CD14-positive monocyte (primary cell): ENCODE measurements at regions not wholly inside any gene's neighbourhood (a gene's known extent, or its start where the extent isn't known, plus 50 kb on each side); places are given as distances from the start of the nearest gene placed in this dataset.

Experiments
- DNase-seq, 3 donors: peaks; one replicate each; pipeline ENCODE4 v3.0.0-alpha.2; 2011 to 2022
- H2AFZ ChIP-seq: 2 replicates; pipeline ENCODE4 v1.6.0; 2012; ENCODE audit warnings: mild to moderate bottlenecking, low read depth, low read length, inconsistent platforms; ENCODE audit not compliant: insufficient read depth, poor library complexity, severe bottlenecking
- H3K27ac ChIP-seq, 2 donors: 1 replicate in 1 of 2; 2 replicates in 1 of 2; pipeline ENCODE4 v1.5.1; 2012 to 2013; ENCODE audit warnings: low read length in 2 of 2, control low read depth in 1 of 2, inconsistent platforms in 1 of 2, low read depth in 1 of 2, mild to moderate bottlenecking in 1 of 2
- H3K27me3 ChIP-seq, 2 donors: one replicate each; pipeline versions ENCODE4 v1.6.0 to v1.6.1; 2011 to 2013; ENCODE audit warnings: low read length in 2 of 2; ENCODE audit not compliant: control insufficient read depth in 2 of 2, insufficient read depth in 2 of 2
- H3K36me3 ChIP-seq, 2 donors: replicated peaks in 1 of 2; 1 replicate in 1 of 2; 2 replicates in 1 of 2; pipeline versions ENCODE4 v1.5.1 to v1.6.1; 2012 to 2013; ENCODE audit warnings: low read length in 2 of 2, control low read depth in 1 of 2, inconsistent platforms in 1 of 2, mild to moderate bottlenecking in 1 of 2; ENCODE audit not compliant: insufficient read depth in 2 of 2, control insufficient read depth in 1 of 2
- H3K4me1 ChIP-seq, 2 donors: 1 replicate in 1 of 2; 2 replicates in 1 of 2; pipeline versions ENCODE4 v1.5.1 to v1.6.1; 2012 to 2013; ENCODE audit warnings: low read length in 2 of 2, control low read depth in 1 of 2, inconsistent platforms in 1 of 2, mild to moderate bottlenecking in 1 of 2, moderate library complexity in 1 of 2; ENCODE audit not compliant: insufficient read depth in 2 of 2, control insufficient read depth in 1 of 2
- H3K4me2 ChIP-seq: replicated peaks from 2 replicates; pipeline ENCODE3; 2012; ENCODE audit warnings: low read length, moderate library complexity, mild to moderate bottlenecking; ENCODE audit not compliant: poor library complexity, severe bottlenecking; ENCODE audit errors: extremely low read depth
- H3K4me3 ChIP-seq, 3 experiments: fragments of 200-600 bp in 1 of 3; sonication (generic) in 1 of 3; replicated peaks in 1 of 3; 1 replicate in 2 of 3; 2 replicates in 1 of 3; pipeline ENCODE4 v1.5.1; 2011 to 2013; ENCODE audit warnings: low read length in 3 of 3, mild to moderate bottlenecking in 3 of 3, control low read depth in 2 of 3, low read depth in 2 of 3, inconsistent platforms in 1 of 3, moderate library complexity in 1 of 3
- H3K79me2 ChIP-seq: 2 replicates; pipeline ENCODE4 v1.6.0; 2012; ENCODE audit warnings: mild to moderate bottlenecking, control low read depth, inconsistent platforms, low read length, moderate library complexity; ENCODE audit not compliant: insufficient read depth
- H3K9ac ChIP-seq: 2 replicates; pipeline ENCODE4 v1.6.0; 2017; ENCODE audit warnings: low read length, mild to moderate bottlenecking; ENCODE audit not compliant: insufficient read depth, poor library complexity, severe bottlenecking
- H3K9me3 ChIP-seq, 2 donors: replicated peaks in 1 of 2; 1 replicate in 1 of 2; 2 replicates in 1 of 2; pipeline versions ENCODE4 v1.5.1 to v1.6.1; 2012 to 2013; ENCODE audit warnings: low read length in 2 of 2, control low read depth in 1 of 2; ENCODE audit not compliant: control insufficient read depth in 1 of 2, insufficient read depth in 1 of 2
- H4K20me1 ChIP-seq: 2 replicates; pipeline ENCODE4 v1.6.0; 2012; ENCODE audit warnings: mild to moderate bottlenecking, low read length, control low read depth, moderate library complexity; ENCODE audit not compliant: insufficient read depth
- H3K27ac Mint-ChIP-seq, 7 donors: one replicate each; pipeline ENCODE4 v1.8.0; 2020; ENCODE audit warnings: mild to moderate bottlenecking in 7 of 7, mixed read lengths in 7 of 7, moderate library complexity in 6 of 7, inconsistent platforms in 2 of 7
- H3K27me3 Mint-ChIP-seq, 3 donors: one replicate each; pipeline ENCODE4 v1.8.0; 2021 to 2022; ENCODE audit warnings: low read depth in 3 of 3, mild to moderate bottlenecking in 3 of 3, mixed read lengths in 3 of 3, moderate library complexity in 3 of 3, inconsistent platforms in 1 of 3
- H3K36me3 Mint-ChIP-seq, 2 donors: one replicate each; pipeline ENCODE4 v1.8.0; 2020; ENCODE audit warnings: mixed read lengths in 2 of 2, inconsistent platforms in 1 of 2, mild to moderate bottlenecking in 1 of 2
- H3K4me1 Mint-ChIP-seq: one replicate; pipeline ENCODE4 v1.8.0; 2020; ENCODE audit warnings: mild to moderate bottlenecking, mixed read lengths
- H3K4me3 Mint-ChIP-seq, 2 donors: one replicate each; pipeline ENCODE4 v1.8.0; 2020; ENCODE audit warnings: mild to moderate bottlenecking in 2 of 2, mixed read lengths in 2 of 2, moderate library complexity in 1 of 2
- H3K9me3 Mint-ChIP-seq, 7 donors: one replicate each; pipeline ENCODE4 v1.8.0; 2020 to 2022; ENCODE audit warnings: mixed read lengths in 7 of 7, mild to moderate bottlenecking in 6 of 7, moderate library complexity in 6 of 7, inconsistent platforms in 2 of 7
- WGBS: methylation state at CpG from one replicate; pipeline ENCODE4 v1.1.5; 2013; ENCODE audit warnings: missing lambda C conversion rate; ENCODE audit not compliant: insufficient coverage; 5-methylcytosine and 5-hydroxymethylcytosine counted together
- intact Hi-C, 2 donors: fragments of 100-400 bp; cut with micrococcal nuclease; formaldehyde crosslinking; loops; one replicate each; pipeline versions ENCODE4 v1.15.0 to v1.15.1; 2023
- TF ChIP-seq, protein P1 (sequence below): fragments of 200-600 bp; IDR thresholded peaks from one replicate; pipeline ENCODE4 v1.8.0; 2022; ENCODE audit warnings: antibody characterized with exemption, mild to moderate bottlenecking

DNA sequence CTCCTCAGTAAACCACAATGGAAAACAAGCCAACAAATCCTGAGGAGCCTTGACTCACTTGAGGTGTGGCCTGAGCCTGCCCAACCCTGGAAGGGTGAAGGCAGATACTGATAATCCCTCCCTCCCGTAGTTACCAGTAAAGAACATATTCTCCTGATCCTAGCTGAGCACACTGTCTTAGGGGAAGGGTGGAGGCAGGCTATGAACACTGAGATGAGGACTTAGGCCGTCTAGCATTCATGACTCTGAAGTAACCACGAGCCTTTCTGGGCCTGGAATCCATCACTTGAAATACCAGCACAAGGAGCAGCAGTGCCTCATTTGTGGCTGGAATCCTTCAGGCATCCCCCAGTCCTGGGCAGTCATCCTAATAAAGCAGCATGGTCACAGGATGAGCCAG is 124.5 kb upstream of the PRLR start:
- H3K27ac Mint-ChIP-seq = no peak overlapping the region
- Histone ChIP-seq H3K27me3 (no peaks in the 10 kb centered on the region), H2AFZ (no peak overlapping the region), H3K4me2 (no peak overlapping the region), H3K36me3 (no peaks in the 10 kb centered on the region), H3K79me2 (no peaks in the 10 kb centered on the region), H3K4me1 (no peaks in the 10 kb centered on the region), H3K4me3 (no peak overlapping the region), H3K9me3 (peaks cover 16 to 28% of the 10 kb centered on the region in 2 donors), H3K9ac (no peak overlapping the region), H4K20me1 (no peaks in the 10 kb centered on the region), H3K27ac (no peak overlapping the region)
- H3K4me1 Mint-ChIP-seq = no peaks in the 10 kb centered on the region
- peaks cover 27 to 61% (median 40%) of the 10 kb centered on the region in 7 donors for H3K9me3 Mint-ChIP-seq
- H3K36me3 Mint-ChIP-seq = peaks cover 0 to 7% of the 10 kb centered on the region in 2 donors
- no peaks in the 10 kb centered on the region for H3K27me3 Mint-ChIP-seq
- TF ChIP-seq, protein P1, sequence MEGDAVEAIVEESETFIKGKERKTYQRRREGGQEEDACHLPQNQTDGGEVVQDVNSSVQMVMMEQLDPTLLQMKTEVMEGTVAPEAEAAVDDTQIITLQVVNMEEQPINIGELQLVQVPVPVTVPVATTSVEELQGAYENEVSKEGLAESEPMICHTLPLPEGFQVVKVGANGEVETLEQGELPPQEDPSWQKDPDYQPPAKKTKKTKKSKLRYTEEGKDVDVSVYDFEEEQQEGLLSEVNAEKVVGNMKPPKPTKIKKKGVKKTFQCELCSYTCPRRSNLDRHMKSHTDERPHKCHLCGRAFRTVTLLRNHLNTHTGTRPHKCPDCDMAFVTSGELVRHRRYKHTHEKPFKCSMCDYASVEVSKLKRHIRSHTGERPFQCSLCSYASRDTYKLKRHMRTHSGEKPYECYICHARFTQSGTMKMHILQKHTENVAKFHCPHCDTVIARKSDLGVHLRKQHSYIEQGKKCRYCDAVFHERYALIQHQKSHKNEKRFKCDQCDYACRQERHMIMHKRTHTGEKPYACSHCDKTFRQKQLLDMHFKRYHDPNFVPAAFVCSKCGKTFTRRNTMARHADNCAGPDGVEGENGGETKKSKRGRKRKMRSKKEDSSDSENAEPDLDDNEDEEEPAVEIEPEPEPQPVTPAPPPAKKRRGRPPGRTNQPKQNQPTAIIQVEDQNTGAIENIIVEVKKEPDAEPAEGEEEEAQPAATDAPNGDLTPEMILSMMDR = no peak
- DNase-seq = no peak
- WGBS = 90% methylated on average over 2 of the region's 3 CpGs
- intact Hi-C loops = no loop called here
- H3K4me3 Mint-ChIP-seq = no peak overlapping the region

DNA sequence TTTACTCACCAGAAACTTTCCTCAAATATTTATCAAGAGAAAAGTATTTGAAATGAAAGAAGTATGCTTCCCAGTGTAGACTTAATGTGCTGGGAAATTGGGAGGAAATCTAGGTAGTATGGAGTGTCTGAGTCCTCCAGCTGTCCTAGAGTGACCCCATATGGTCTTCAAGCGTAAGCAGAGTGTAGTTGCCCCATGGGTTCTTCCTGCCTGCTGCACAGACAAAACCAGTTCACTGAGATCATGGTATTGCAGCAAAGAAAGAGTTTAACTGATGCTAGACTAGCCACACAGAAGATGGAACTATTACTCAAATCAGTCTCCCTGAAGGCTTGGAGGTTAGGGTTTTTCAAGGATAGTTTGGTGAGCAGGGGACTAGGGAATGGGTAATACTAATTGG is 114.9 kb upstream of the PRLR start:
- DNase-seq = no peak
- intact Hi-C loops = no loop called here
- Histone ChIP-seq H2AFZ (no peak overlapping the region), H3K27me3 (no peaks in the 10 kb centered on the region), H3K4me1 (no peaks in the 10 kb centered on the region), H4K20me1 (no peaks in the 10 kb centered on the region), H3K79me2 (no peaks in the 10 kb centered on the region), H3K4me3 (no peak overlapping the region), H3K27ac (no peak overlapping the region), H3K9ac (no peak overlapping the region), H3K36me3 (no peaks in the 10 kb centered on the region), H3K9me3 (peaks cover 9 to 16% of the 10 kb centered on the region in 2 donors), H3K4me2 (no peak overlapping the region)
- WGBS = 100% methylated on average over 1 of the region's 1 CpG
- Mint-ChIP-seq H3K36me3 (peaks cover 0 to 2% of the 10 kb centered on the region in 2 donors), H3K27ac (no peak overlapping the region), H3K27me3 (no peaks in the 10 kb centered on the region), H3K4me3 (no peak overlapping the region), H3K4me1 (no peaks in the 10 kb centered on the region), H3K9me3 (peaks cover 19 to 35% (median 26%) of the 10 kb centered on the region in 7 donors)
- TF ChIP-seq, protein P1 = no peak
